ENCODE measurements at regions not wholly inside any gene's neighbourhood (a gene's known extent, or its start where the extent isn't known, plus 50 kb on each side); places are given as distances from the start of the nearest gene placed in this dataset.
"Not testable (repeated sequence)": the region's sequence is repeated elsewhere in the genome, so short reads cannot be mapped to it uniquely, and the experiment has no call there.

DNA sequence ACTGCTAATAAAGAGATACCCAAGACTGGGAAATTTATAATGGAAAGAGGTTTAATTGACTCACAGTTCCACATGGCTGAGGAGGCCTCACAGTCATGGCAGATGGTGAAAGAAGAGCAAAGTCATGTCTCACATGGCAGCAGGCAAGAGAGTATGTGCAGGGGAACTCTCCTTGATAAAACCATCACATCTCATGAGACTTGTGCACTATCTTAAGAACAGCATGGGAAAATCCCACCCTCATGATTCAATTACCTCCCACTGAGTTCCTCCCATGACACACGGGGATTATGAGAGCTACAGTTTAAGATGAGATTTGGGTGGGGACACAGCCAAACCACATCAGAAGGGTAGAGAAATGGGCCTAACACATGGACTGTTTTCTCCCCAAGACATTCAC, 156.3 kb downstream of the CCDC71L start:
- no peak overlapping the region for H3K4me3 ChIP-seq (ENCODE audit: insufficient read depth, low read depth, low read length)
- no peak for DNase-seq
- H3K27me3 ChIP-seq (ENCODE audit: control insufficient read depth, insufficient read depth, low read length), result no peaks in the 10 kb centered on the region
- no peaks in the 10 kb centered on the region for H3K36me3 ChIP-seq (replicated peaks; ENCODE audit: control insufficient read depth, insufficient read depth, low read length)

DNA sequence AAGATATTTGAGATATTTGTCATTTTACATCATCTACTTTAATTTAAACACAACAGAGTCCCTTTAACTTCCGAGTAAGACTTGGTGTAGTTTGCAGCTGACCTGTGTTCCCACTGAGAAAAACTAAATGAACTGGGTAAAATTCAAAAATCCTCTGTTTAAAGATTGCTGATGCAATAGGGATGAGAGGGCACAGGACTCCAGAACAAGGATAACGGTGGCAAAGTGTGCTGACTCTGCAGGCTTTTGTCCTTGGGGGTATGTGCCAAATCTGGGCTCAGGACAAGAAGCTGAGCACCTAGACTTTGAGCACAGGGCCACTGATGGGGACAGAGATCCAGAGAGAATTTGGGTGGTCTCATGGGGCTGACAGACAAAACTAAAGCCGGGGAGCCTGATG, 156.8 kb downstream of the CCDC71L start:
- no peak for DNase-seq
- Histone ChIP-seq H3K36me3 (replicated peaks; ENCODE audit: control insufficient read depth, insufficient read depth, low read length) (no peaks in the 10 kb centered on the region), H3K27me3 (ENCODE audit: control insufficient read depth, insufficient read depth, low read length) (no peaks in the 10 kb centered on the region), H3K4me3 (ENCODE audit: insufficient read depth, low read depth, low read length) (no peak overlapping the region)

DNA sequence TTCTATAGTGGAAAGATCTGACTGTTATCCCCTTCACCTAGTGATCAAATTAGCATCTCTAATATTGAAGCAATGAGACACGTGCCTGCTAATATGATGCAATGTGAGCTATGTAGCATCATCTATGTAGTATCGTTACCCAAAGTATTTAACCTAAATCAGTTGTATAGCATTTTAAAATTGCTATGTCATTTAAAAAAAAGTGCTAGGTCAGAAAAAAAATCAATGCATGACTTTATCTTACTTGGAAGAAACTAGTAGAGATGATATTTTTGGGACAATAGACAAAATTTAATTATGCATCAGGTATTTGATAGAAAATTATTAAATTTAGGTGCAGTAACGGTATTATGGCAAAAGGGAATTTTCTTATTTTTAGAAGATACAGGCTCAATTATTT, 157.3 kb downstream of the CCDC71L start:
- no peak for DNase-seq
- H3K4me3 ChIP-seq (ENCODE audit: insufficient read depth, low read depth, low read length), result no peak overlapping the region
- H3K27me3 ChIP-seq (ENCODE audit: control insufficient read depth, insufficient read depth, low read length), result no peaks in the 10 kb centered on the region
- H3K36me3 ChIP-seq (replicated peaks; ENCODE audit: control insufficient read depth, insufficient read depth, low read length), result no peaks in the 10 kb centered on the region

DNA sequence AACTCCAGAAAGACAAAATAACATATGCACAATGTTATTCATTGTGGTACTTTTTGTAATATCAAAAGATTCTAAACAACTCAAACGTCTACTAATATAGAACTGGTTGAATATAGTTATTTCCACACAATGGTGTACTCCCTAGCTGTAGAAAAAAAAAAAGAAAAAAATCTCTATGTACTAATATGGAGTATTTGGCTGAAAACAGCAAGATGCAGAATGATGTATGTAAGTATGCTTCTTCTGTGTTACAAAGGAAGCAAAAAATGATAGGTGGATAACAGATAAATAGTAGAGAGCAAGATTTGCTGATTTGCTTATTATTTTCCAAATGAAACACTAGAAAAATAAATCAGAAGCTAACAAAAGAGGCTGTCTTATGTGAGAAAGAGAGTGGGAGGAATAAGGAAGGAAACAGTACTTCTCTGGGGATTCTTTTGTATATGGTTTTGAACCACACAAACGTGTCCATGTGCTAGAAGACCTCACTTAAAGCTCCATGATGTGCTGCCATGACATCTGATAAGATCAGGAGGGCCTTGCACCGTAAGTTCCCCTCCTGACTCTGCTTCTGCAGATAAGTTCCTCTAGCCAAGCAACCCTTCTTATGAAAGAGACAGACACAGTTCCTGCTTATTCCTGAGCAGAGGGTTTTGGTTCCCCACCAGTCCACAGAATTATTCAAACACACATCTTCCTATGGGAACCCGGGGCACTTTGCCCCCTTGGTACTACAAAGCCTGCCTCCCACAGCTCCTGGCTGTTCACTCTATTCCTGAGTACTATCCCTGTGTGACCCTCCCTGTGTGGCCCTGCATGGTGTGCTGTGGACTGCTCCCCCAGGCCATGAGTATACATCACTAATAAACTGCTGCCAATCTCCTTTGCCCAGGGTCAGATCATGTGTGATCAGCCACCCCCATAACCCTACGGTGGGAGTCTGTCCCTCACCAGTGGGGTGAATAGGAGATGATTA, 159.1 kb downstream of the CCDC71L start:
- no peaks in the 10 kb centered on the region for H3K27me3 ChIP-seq (ENCODE audit: control insufficient read depth, insufficient read depth, low read length)
- H3K4me3 ChIP-seq (ENCODE audit: insufficient read depth, low read depth, low read length), result no peak overlapping the region
- no peak for DNase-seq
- H3K36me3 ChIP-seq (replicated peaks; ENCODE audit: control insufficient read depth, insufficient read depth, low read length), result no peaks in the 10 kb centered on the region

DNA sequence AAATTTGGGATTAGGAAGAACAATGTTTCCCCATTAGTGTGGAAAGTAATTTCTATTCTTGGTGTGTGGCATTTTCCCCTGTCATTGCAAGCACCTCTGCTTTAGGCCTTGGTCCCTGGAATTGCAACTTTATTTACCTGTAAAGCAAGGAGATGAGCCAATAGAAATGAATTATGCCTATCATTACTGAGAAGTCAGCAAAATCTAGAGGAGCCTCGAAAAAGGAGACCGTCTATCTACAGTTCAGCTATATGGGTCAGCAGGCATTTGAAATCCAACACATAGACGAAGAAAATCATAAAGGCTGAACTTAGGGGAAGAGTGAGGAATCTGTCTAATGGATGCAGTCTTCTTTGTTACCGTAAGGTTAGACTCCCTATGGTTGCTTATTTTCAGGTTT, 161.1 kb downstream of the CCDC71L start:
- no peaks in the 10 kb centered on the region for H3K36me3 ChIP-seq (replicated peaks; ENCODE audit: control insufficient read depth, insufficient read depth, low read length)
- H3K4me3 ChIP-seq (ENCODE audit: insufficient read depth, low read depth, low read length), result no peak overlapping the region
- DNase-seq, result no peak
- no peaks in the 10 kb centered on the region for H3K27me3 ChIP-seq (ENCODE audit: control insufficient read depth, insufficient read depth, low read length)

DNA sequence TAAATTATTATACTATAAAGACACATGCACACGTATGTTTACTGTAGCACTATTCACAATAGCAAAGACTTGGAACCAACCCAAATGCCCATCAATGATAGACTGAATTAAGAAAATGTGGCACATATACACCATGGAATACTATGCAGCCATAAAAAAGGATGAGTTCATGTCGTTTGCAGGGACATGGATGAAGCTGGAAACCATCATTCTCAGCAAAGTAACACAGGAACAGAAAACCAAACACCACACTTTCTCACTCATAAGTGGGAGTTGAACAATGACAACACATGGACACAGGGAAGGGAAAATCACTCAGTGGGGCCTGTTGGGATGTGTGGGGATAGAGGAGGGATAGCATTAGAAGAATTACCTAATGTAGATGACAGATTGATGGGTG, 163.0 kb downstream of the CCDC71L start:
- H3K27me3 ChIP-seq (ENCODE audit: control insufficient read depth, insufficient read depth, low read length); H3K36me3 ChIP-seq (replicated peaks; ENCODE audit: control insufficient read depth, insufficient read depth, low read length); H3K4me3 ChIP-seq (ENCODE audit: insufficient read depth, low read depth, low read length); DNase-seq: not testable (repeated sequence)

DNA sequence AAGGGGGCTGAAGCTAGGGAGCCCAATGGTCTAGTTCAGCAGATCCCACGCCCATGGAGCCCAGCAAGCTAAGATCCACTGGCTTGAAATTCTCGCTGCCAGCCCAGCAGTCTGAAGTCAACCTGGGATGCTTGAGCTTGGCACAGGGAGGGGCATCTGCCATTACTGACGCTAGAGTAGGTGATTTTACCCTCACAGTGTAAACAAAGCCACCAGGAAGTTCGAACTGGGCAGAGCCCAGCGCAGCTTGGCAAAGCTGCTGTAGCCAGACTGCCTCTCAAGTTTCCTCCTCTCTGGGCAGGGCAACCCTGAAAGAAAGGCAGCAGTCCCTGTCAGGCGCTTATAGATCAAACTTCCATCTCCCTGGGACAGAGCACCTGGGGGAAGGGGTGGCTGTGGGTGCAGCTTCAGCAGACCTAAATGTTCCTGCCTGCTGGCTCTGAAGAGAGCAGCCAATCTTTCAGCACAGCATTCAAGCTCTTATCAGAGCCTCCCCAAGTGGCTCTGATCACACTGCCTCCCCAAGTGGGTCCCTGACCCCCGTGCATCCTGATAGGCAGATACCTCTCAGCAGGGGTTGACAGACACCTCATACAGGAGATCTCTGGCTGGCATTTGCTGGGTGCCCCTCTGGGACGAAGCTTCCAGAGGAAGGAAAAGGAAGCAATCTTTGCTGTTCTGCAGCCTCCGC, 167.8 kb downstream of the CCDC71L start:
- no peaks in the 10 kb centered on the region for H3K36me3 ChIP-seq (replicated peaks; ENCODE audit: control insufficient read depth, insufficient read depth, low read length)
- no peaks in the 10 kb centered on the region for H3K27me3 ChIP-seq (ENCODE audit: control insufficient read depth, insufficient read depth, low read length)
- H3K4me3 ChIP-seq (ENCODE audit: insufficient read depth, low read depth, low read length), result no peak overlapping the region
- DNase-seq, result no peak

DNA sequence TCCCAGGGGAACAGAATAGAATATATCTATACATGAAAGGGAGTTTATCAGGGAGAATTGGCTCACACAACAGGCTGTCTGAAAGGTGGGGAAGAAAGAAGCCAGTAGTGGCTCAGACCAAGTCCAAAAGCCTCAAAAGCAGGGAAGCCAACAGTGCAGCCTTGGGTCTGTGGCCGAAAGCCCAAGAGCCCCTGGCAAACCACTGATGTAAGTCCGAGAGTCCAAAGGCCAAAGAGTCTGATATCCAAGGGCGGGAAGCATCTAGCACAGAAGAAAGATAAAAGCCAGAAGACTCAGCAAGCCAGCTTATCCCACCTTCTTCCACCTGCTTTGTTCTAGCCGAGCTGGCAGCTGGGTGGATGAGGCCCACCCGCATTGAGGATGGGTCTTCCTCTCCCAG, 172.5 kb downstream of the CCDC71L start:
- DNase-seq, result no peak
- no peak overlapping the region for H3K4me3 ChIP-seq (ENCODE audit: insufficient read depth, low read depth, low read length)
- no peaks in the 10 kb centered on the region for H3K36me3 ChIP-seq (replicated peaks; ENCODE audit: control insufficient read depth, insufficient read depth, low read length)
- no peaks in the 10 kb centered on the region for H3K27me3 ChIP-seq (ENCODE audit: control insufficient read depth, insufficient read depth, low read length)

DNA sequence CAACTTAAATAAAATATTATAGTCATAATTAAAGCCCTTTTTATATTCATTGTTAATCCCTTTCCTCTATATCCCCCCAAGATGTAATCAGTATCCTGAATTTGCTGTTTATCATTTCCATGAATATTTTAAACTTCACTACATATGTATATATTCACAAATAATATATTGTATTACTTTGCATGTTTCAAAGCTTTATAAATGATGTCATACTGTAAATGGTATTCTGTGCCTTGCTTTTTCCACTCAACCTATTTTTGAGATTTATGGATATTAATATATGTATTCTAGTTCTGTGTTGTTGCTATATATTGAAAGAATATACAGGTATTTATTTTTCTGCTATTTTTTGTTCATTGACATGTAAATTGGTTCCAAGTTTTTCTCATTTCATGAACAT, 173.1 kb downstream of the CCDC71L start:
- Histone ChIP-seq H3K27me3 (ENCODE audit: control insufficient read depth, insufficient read depth, low read length) (no peaks in the 10 kb centered on the region), H3K4me3 (ENCODE audit: insufficient read depth, low read depth, low read length) (no peak overlapping the region), H3K36me3 (replicated peaks; ENCODE audit: control insufficient read depth, insufficient read depth, low read length) (no peaks in the 10 kb centered on the region)
- no peak for DNase-seq

DNA sequence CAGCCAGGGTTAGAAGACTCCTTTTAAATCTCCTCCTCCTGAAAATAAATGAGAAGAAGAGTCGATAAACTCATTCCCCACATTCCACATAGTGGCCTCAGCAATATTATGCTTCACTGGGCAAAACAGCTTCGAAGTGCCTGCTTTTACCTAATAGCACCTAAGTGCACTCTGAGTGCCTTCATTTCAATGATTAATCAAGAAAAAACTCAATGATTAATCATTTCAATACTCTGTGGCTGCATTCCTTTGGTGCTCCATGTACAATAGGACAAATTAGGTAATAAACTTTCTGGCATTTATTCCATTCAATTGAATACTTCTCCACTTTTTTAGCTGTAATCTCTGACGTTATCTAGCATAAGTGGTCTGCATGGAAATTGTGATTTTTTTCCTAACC, 174.6 kb downstream of the CCDC71L start:
- H3K27me3 ChIP-seq (ENCODE audit: control insufficient read depth, insufficient read depth, low read length), result no peaks in the 10 kb centered on the region
- DNase-seq, result no peak
- no peak overlapping the region for H3K4me3 ChIP-seq (ENCODE audit: insufficient read depth, low read depth, low read length)
- no peaks in the 10 kb centered on the region for H3K36me3 ChIP-seq (replicated peaks; ENCODE audit: control insufficient read depth, insufficient read depth, low read length)

DNA sequence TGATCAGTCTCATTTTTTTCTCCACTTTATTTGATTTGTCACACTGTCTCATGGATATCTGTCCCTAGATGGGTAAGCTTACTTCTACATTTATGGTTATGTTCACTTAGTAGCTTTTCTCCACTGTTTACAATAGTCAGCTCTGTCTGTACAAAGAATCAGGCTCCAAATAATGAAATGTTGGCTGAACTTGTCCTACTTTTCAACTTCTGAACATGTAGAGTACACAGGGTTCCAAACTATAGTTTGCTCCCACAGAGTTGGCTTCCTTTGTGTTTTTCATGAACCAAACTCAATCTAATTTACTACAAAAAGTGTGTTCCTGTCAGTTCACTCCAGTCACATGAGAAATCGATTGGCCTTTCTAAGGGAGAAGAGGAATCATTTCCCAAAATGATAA, 175.0 kb downstream of the CCDC71L start:
- no peak for DNase-seq
- Histone ChIP-seq H3K36me3 (replicated peaks; ENCODE audit: control insufficient read depth, insufficient read depth, low read length) (no peaks in the 10 kb centered on the region), H3K27me3 (ENCODE audit: control insufficient read depth, insufficient read depth, low read length) (no peaks in the 10 kb centered on the region), H3K4me3 (ENCODE audit: insufficient read depth, low read depth, low read length) (no peak overlapping the region)

DNA sequence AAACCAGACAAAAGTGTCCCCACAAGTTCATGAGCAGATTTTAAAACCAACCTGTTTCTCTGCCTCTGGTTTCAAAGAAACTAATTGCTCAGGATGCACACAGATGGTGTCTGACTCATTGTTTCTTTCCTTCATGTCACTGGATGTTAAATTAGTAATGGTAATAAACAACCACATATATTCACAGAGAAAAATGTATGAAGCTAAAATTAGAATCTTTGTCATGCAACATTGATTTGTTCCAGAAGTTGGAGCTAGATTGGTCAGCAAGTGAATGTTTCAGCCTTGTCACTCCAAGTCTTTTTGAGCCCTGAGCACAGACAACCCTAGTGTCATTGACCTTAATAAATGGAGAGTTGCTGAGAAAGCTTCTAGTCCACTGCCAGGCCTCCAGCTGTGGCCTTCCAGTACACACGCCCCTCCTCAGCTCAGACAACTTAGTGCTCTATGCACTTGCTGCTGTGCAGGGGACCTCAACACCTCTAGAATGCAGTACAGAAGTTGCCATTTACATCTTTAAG, 175.9 kb downstream of the CCDC71L start:
- Histone ChIP-seq H3K27me3 (ENCODE audit: control insufficient read depth, insufficient read depth, low read length) (no peaks in the 10 kb centered on the region), H3K4me3 (ENCODE audit: insufficient read depth, low read depth, low read length) (no peak overlapping the region), H3K36me3 (replicated peaks; ENCODE audit: control insufficient read depth, insufficient read depth, low read length) (no peaks in the 10 kb centered on the region)
- DNase-seq, result no peak

DNA sequence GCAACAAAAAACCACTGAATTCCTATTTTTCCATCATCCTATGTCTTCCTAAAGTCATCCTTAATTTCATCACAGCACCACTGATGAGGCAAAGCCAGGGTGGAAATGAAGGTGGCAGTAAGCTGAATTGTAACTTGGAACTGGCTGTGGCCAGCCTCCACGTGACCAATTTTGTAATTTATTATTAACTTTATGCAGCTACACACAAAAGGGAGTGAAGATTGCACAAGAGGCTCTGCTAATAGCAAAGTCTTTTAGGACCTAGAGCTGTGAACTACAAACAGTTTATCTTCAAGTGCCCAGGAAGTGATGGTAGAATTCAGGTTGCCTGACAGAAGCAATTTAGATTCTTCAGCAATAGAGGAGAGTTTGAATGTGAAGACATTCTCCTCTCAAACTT, 176.4 kb downstream of the CCDC71L start:
- DNase-seq, result no peak
- H3K4me3 ChIP-seq (ENCODE audit: insufficient read depth, low read depth, low read length), result no peak overlapping the region
- H3K27me3 ChIP-seq (ENCODE audit: control insufficient read depth, insufficient read depth, low read length), result no peaks in the 10 kb centered on the region
- no peaks in the 10 kb centered on the region for H3K36me3 ChIP-seq (replicated peaks; ENCODE audit: control insufficient read depth, insufficient read depth, low read length)

DNA sequence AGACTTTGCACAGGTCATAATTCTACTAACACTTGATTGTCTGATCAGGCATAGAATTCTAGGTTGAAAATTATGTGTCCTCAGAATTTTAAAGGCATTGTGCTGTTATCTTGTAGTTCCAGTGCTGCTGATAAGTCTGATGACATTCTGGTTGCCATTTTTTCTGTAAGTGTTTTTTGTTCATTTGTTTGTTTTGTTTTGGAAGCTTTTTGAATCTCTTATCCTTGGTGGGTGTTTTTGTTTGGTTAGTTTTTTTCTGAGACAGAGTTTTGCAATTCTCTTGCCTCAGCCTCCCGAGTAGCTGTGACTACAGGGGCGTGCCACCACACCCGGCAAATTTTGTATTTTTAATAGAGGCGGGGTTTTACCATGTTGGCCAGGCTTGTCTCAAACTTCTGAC, 178.9 kb downstream of the CCDC71L start:
- H3K36me3 ChIP-seq (replicated peaks; ENCODE audit: control insufficient read depth, insufficient read depth, low read length), result no peaks in the 10 kb centered on the region
- DNase-seq, result no peak
- no peaks in the 10 kb centered on the region for H3K27me3 ChIP-seq (ENCODE audit: control insufficient read depth, insufficient read depth, low read length)
- H3K4me3 ChIP-seq (ENCODE audit: insufficient read depth, low read depth, low read length), result no peak overlapping the region

DNA sequence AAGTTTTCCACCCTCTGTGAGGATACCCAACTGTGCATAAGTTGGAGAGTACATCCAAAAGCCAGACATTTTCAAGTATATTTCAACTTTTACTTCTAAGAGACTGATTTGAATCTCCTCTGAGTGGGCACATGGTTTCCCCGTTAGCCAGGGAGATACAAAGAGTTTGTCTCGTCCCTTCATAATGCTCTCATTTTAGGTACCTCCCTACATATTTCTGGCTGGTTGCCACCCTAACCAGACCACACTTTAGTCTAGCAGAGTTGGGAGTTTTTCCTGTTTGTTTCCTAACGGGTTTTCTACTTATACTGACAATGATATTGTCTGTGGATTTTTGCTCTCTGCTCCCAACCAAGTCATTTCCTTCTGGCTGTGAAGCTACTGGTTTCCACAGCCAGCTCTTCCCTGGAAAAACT, 180.3 kb downstream of the CCDC71L start:
- H3K36me3 ChIP-seq (replicated peaks; ENCODE audit: control insufficient read depth, insufficient read depth, low read length), result no peaks in the 10 kb centered on the region
- no peak overlapping the region for H3K4me3 ChIP-seq (ENCODE audit: insufficient read depth, low read depth, low read length)
- no peaks in the 10 kb centered on the region for H3K27me3 ChIP-seq (ENCODE audit: control insufficient read depth, insufficient read depth, low read length)
- no peak for DNase-seq
